Cardiac fibroblast (primary cell): ENCODE measurements at regions not wholly inside any gene's neighbourhood (a gene's known extent, or its start where the extent isn't known, plus 50 kb on each side); places are given as distances from the start of the nearest gene placed in this dataset.

Source experiments
- DNase-seq, 2 donors: peaks; one replicate each; pipeline versions ENCODE4 v3.0.0 to v3.0.0-alpha.2; 2010; ENCODE audit warnings: low read depth in 2 of 2
- H3K4me3 ChIP-seq, 2 donors: replicated peaks in 1 of 2; 1 replicate in 1 of 2; 2 replicates in 1 of 2; pipeline ENCODE4 v1.5.1; 2011; ENCODE audit warnings: low read depth in 2 of 2, low read length in 2 of 2, mild to moderate bottlenecking in 2 of 2, moderate library complexity in 1 of 2
- CTCF ChIP-seq: IDR thresholded peaks from one replicate; pipeline ENCODE4 v1.5.1; 2011; ENCODE audit warnings: low read depth, mild to moderate bottlenecking, low read length, inconsistent platforms

GRCh38 chr2:210954386-210954907 lies 398.0 kb downstream of the CPS1 start:
- DNase-seq, result no peak
- no peak for TF ChIP-seq CTCF

GRCh38 chr2:210955591-210955990 lies 399.2 kb downstream of the CPS1 start:
- no peak overlapping the region for H3K4me3 ChIP-seq
- no peak for TF ChIP-seq CTCF
- peak; percentile 47 to 79 for DNase-seq

More at GRCh38 chr2:210954386-210954907, 398.0 kb downstream of the CPS1 start:
- H3K4me3 ChIP-seq, result no peak overlapping the region

- DNase-seq, result peak in 1 of 2 donors; percentile 3
- H3K4me3 ChIP-seq, result no peak overlapping the region
- no peak for TF ChIP-seq CTCF
These were observed 399.7 kb downstream of the CPS1 start for GRCh38 chr2:210956101-210956500.

DNA sequence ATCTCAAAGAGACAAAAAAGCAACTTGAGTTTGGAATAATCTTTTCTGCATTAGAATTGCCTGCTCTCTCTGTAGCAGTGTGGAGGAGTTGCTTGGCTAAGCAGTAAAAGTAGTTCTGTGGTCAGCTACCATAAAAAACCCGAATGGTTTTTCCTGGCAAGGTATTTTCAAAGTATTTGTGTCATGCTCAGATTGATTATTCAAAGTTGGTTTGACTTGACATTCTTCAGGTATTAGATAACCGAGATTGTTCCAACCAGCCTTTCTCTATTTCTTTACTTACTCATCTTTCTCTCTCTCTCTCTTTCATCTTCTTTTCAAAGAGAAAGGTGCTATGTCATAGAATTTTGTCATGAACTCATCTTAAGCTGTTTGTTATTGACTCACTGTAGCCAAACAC lies 404.9 kb downstream of the CPS1 start:
- no peak for TF ChIP-seq CTCF
- DNase-seq, result peak in 1 of 2 donors; percentile 1
- no peak overlapping the region for H3K4me3 ChIP-seq

GRCh38 chr2:210963386-210963785 lies 407.0 kb downstream of the CPS1 start:
- no peak overlapping the region for H3K4me3 ChIP-seq
- DNase-seq, result no peak
- TF ChIP-seq CTCF, result no peak

GRCh38 chr2:210964141-210964764 lies 407.9 kb downstream of the CPS1 start:
- no peak for TF ChIP-seq CTCF
- H3K4me3 ChIP-seq, result no peak overlapping the region
- no peak for DNase-seq

- H3K4me3 ChIP-seq, result no peak overlapping the region
- peak; percentile 5 to 49 for DNase-seq
- no peak for TF ChIP-seq CTCF
These were observed 409.1 kb downstream of the CPS1 start for GRCh38 chr2:210965472-210965871.
